NCI-H2171 treated with DMSO at 0.1 percent for 48 hours (cell line): ENCODE measurements at regions not wholly inside any gene's neighbourhood (a gene's known extent, or its start where the extent isn't known, plus 50 kb on each side); places are given as distances from the start of the nearest gene placed in this dataset.
"Not testable (repeated sequence)": the region's sequence is repeated elsewhere in the genome, so short reads cannot be mapped to it uniquely, and the experiment has no call there.

ENCODE experiments used
- DNase-seq: peaks from one replicate; lab custom pipeline; 2025; lab: John Stamatoyannopoulos, UW

GRCh38 chrX:95612350-95612749 lies 1072.3 kb upstream of the DIAPH2 start:
- DNase-seq = no peak

- DNase-seq = no peak
Measured at GRCh38 chrX:95622200-95622599, 1062.4 kb upstream of the DIAPH2 start.

DNA sequence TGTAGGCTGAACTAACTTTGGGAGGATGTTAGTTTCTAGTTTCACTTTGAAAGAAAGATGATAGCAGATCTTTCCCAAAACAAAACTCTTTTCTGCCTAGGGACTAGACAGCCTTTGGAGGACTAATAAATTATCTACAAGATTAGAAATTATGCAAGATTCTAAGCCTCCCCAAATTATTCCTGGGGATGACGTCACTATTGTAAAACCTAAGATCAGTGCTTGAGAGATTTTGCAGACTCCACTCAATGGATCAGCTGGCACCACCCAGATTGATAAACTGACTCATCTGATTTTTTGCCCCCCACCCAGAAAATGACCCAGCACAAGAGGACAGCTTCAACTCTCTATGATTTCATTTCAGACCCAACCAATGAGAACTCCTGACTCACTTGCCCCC lies 1057.9 kb upstream of the DIAPH2 start:
- no peak for DNase-seq

DNA sequence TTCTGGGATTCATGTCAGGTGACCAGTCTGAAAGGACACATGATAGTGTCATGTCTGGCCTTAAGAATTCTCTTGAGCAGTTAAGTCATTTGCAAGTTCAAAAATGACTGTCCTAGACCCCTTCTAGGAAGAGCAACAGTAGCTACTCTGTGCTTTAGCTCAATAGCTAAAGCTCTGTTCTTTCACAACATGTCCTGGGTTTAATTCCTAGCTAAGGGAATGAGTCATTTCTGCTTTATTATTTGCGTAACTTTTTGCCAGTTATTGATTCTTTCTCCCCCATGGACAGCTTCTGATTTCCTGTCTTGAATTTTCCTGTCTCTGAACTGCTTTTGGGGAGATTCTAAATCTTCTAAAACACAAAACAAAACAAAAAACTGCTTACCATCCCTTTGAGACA lies 1055.8 kb upstream of the DIAPH2 start:
- no peak for DNase-seq

DNA sequence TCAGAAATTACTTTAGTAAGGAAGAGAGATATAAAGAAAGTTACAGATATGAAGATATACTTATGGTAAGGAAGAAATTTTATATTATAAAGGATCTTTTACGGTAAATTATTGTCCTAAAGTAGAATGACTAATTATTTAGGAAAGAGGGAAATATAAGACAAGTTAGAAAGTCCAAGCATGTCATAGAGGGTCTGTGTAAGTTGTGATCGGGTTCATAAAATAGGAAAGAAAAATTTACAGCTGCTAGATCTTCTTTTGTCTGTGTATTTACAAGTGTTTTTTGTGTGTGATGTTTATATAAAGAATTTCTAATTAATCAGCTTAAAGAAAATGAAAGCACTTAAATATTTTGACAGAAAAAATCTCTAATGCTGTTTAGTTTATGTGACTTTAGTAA lies 1054.9 kb upstream of the DIAPH2 start:
- DNase-seq = no peak

- no peak for DNase-seq
Measured at GRCh38 chrX:95640226-95640625, 1044.4 kb upstream of the DIAPH2 start.

DNA sequence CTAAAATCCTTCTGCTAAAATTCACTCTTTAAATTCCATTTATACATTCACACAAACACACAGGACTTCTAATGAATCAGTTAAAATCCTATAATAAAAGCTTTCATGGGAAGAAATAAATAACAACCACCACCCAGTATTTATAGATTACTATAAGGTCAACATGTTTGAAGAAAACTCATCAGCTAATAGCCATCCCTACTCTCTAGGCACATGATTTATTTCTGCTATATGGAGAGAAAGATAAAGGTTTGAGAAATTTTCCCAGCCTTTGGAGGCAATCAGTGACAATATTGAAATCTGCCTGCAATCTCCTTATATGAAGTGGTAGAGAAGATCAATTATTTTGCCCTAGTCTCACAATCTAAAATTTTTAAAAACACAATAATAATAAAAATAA lies 1038.9 kb upstream of the DIAPH2 start:
- no peak for DNase-seq

- no peak for DNase-seq
Measured at GRCh38 chrX:95662200-95662599, 1022.4 kb upstream of the DIAPH2 start.

- DNase-seq = no peak
Measured at GRCh38 chrX:95666056-95666455, 1018.6 kb upstream of the DIAPH2 start.

DNA sequence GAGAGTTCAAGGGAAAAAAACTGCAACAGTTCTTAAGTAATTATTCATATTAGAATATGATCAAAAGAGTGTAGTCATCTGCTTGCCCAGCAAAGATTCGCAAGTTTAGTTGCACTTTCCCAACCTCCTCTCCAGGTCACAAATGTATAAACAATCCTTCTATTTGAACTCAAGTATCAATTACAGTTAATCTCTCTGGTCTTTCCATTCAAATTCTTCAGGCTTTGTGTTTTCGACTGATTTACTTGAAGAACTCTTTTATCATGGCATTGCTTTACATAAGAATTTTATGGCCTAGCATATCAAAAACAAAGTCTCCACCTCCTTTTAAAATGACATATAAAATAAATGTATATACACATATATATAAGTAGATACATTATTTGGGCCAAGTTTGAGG lies 1009.6 kb upstream of the DIAPH2 start:
- no peak for DNase-seq

DNA sequence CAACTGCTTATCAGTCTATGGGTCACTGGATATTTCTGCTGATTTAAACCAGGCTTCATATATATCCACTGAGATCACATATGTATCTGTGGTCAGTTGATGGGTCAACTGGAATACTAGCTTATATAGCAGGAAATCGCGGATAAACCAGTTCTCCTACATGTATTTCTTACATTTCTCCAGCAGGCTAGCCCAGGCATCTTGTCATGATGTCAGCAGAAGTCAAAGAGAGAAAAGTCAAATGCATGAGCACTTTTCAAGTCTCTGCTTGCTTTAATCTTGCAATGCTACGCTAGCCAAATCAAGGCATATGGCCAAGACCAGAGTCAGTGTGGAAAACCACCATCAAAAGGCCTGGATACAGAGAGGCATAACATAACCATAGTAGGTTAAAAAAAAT lies 1008.8 kb upstream of the DIAPH2 start:
- no peak for DNase-seq

- no peak for DNase-seq
Measured at GRCh38 chrX:95678679-95679078, 1006.0 kb upstream of the DIAPH2 start.

DNA sequence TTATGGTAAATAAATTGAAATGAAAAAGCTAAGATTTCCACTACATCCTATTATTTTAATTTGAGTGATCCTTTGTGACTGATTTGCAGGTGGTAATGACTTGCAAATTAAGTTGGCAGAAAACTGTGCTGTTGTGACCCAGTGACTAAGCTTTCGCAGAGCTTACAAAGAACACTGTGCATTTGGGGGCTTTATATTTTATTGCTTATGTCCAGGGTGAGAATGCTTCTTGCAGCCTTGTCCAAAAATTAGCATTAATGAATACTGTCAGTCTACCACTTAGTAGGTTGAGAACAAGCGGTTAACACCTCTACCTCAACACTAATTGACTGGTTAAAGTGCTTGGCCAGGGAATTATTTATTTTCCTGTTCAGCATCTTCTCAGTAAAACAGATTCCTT lies 991.3 kb upstream of the DIAPH2 start:
- no peak for DNase-seq

- DNase-seq = no peak
Measured at GRCh38 chrX:95703696-95704095, 980.9 kb upstream of the DIAPH2 start.

- no peak for DNase-seq
Measured at GRCh38 chrX:95716841-95717240, 967.8 kb upstream of the DIAPH2 start.

GRCh38 chrX:95718746-95719145 lies 965.9 kb upstream of the DIAPH2 start:
- DNase-seq = no peak

GRCh38 chrX:95721011-95721410 lies 963.6 kb upstream of the DIAPH2 start:
- DNase-seq = no peak

DNA sequence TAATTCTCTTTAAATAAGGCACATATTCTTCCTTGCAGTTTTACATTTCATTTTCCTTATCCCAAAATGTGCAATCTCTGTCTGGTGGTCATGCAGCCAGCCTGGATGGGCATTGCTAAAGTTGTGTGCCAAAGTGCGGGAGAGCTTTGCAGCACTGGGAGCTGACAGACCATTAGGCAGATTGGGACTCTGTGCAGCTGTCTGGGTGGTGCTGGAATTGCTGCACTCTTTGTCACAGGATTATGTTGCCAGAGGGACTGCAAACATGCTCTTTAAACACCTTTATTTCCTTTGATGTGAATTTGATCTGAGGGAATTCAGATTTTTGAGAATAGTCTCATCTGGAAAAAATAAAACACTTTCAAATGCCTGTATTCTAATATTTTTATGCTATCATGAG lies 956.2 kb upstream of the DIAPH2 start:
- DNase-seq = no peak

- DNase-seq = no peak
Measured at GRCh38 chrX:95729401-95729800, 955.2 kb upstream of the DIAPH2 start.

DNA sequence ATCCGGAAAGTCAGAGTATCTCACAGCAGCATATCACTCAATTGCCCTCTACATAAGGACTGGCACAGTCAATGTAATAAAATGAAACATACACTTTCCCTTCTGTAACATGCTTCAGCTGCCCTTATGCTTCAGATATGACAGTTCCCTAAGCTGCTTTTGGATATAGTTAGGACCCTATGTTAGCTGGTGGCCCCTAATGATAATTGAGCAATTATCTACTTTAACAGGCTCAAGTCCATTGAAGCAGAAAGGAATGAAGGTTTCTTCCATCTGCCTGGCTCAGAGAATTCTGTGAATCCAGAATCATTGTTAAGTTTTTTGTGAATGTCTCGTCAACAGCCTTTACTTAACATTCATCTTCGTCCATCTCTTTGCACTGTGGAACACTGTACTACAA lies 951.2 kb upstream of the DIAPH2 start:
- no peak for DNase-seq

DNA sequence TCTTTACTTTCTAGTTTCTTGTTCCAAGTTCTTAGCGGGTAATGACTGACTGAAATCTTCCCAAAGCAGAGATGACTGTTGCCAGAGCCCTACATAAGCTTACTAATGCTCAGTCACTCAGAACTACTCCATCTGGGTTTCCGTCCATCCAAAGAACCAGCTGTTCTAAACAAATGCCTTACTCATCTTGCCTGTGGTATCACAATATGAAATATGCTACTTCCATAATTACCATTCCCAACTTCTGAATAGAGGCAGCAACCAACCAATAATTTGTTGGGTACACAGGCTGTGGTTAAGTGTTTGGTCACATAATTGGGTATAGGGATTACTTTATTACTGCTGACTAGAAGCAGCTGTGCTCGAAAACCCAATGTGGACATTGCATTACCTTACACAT lies 930.2 kb upstream of the DIAPH2 start:
- DNase-seq = peak; percentile 23

DNA sequence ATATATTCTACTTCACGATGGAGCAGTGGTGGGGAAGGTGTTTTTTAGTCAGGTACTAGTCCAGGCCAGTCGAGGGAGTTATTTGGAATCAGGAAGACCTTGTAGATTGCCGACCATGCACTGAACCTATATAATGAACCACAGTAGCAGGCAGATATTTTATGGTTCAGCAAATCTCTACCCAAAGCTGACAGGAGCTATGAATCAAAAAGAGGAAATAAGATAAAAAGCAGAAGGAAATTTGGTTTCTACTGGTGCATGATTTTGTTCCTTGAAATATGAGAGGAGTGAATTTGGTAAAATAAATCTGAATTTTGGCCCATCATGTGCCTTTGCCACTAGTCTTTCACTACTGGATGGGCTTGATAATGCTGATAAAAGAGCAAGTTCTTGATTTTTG lies 924.3 kb upstream of the DIAPH2 start:
- DNase-seq = no peak

- no peak for DNase-seq
Measured at GRCh38 chrX:95762716-95763115, 921.9 kb upstream of the DIAPH2 start.

- peak; percentile 29 for DNase-seq
Measured at GRCh38 chrX:95764972-95765451, 919.6 kb upstream of the DIAPH2 start.

DNA sequence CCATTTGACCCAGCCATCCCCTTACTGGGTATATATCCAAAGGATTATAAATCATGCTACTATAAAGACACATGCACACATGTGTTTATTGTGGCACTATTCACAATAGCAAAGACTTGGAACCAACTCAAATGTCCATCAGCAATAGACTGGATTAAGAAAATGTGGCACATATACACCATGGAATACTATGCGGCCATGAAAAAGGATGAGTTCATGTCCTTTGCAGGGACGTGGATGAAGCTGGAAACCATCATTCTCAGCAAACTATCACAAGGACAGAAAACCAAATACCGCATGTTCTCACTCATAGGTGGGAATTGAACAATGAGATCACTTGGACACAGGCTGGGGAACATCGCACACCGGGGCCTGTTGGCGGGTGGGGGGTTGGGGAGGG lies 913.4 kb upstream of the DIAPH2 start:
- DNase-seq = not testable (repeated sequence)
